Prostate gland (tissue), 2 donors: ENCODE measurements at regions not wholly inside any gene's neighbourhood (a gene's known extent, or its start where the extent isn't known, plus 50 kb on each side); places are given as distances from the start of the nearest gene placed in this dataset.

ENCODE experiments used
- DNase-seq: peaks from one replicate; pipeline ENCODE4 v3.0.0-alpha.2; 2019; ENCODE audit warnings: low spot score
- H3K27ac ChIP-seq, 2 donors: fragments of 200-600 bp; sonication (generic); 2 replicates each; pipeline ENCODE4 v1.5.1; 2017 to 2019
- H3K27me3 ChIP-seq: fragments of 200-600 bp; sonication (generic); replicated peaks from 2 replicates; pipeline ENCODE4 v1.5.1; 2019; ENCODE audit not compliant: insufficient read depth
- H3K36me3 ChIP-seq, 2 donors: fragments of 200-600 bp; sonication (generic); 1 replicate in 1 of 2; 2 replicates in 1 of 2; pipeline versions ENCODE4 v1.5.1 to v1.8.1; 2017 to 2019
- H3K4me1 ChIP-seq: fragments of 200-600 bp; sonication (generic); replicated peaks from 2 replicates; pipeline ENCODE4 v1.5.1; 2019
- H3K4me3 ChIP-seq, 2 donors: fragments of 200-600 bp; sonication (generic); 2 replicates each; pipeline ENCODE4 v1.5.1; 2017 to 2019
- H3K9me3 ChIP-seq: fragments of 200-600 bp; sonication (generic); 2 replicates; pipeline ENCODE4 v1.5.1; 2017
- POLR2A ChIP-seq: fragments of 450-650 bp; IDR thresholded peaks from one replicate; pipeline ENCODE4 v1.6.1; 2016; ENCODE audit warnings: antibody characterized with exemption, mild to moderate bottlenecking
- POLR2AphosphoS5 ChIP-seq: sonication (generic); formaldehyde crosslinking; IDR thresholded peaks from one replicate; pipeline ENCODE4 v1.6.1; 2017; ENCODE audit warnings: antibody characterized with exemption
- WGBS: methylation state at CpG from one replicate; pipeline ENCODE4 v1.1.5; 2018; 5-methylcytosine and 5-hydroxymethylcytosine counted together
- intact Hi-C: fragments of 100-400 bp; cut with DNase I; formaldehyde crosslinking; loops from one replicate; pipeline ENCODE4 v1.14.2; 2022
- TF ChIP-seq, protein P1 (sequence below), 4 experiments: fragments of 200-600 bp in 2 of 4; fragments of 450-650 bp in 2 of 4; sonication (generic) in 2 of 4; IDR thresholded peaks; 1 replicate in 3 of 4; 2 replicates in 1 of 4; pipeline ENCODE4 v1.5.1; 2016 to 2019; ENCODE audit warnings: antibody characterized with exemption in 4 of 4, mild to moderate bottlenecking in 2 of 4, moderate library complexity in 2 of 4

GRCh38 chr18:29157905-29158304, 981.0 kb upstream of the CDH2 start:
- TF ChIP-seq POLR2A (no peak), POLR2AphosphoS5 (no peak)
- TF ChIP-seq, protein P1, sequence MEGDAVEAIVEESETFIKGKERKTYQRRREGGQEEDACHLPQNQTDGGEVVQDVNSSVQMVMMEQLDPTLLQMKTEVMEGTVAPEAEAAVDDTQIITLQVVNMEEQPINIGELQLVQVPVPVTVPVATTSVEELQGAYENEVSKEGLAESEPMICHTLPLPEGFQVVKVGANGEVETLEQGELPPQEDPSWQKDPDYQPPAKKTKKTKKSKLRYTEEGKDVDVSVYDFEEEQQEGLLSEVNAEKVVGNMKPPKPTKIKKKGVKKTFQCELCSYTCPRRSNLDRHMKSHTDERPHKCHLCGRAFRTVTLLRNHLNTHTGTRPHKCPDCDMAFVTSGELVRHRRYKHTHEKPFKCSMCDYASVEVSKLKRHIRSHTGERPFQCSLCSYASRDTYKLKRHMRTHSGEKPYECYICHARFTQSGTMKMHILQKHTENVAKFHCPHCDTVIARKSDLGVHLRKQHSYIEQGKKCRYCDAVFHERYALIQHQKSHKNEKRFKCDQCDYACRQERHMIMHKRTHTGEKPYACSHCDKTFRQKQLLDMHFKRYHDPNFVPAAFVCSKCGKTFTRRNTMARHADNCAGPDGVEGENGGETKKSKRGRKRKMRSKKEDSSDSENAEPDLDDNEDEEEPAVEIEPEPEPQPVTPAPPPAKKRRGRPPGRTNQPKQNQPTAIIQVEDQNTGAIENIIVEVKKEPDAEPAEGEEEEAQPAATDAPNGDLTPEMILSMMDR (IDR thresholded peaks at IDR 0.05), result no peak
- intact Hi-C loops, result no loop called here
- Histone ChIP-seq H3K4me1 (no peaks in the 10 kb centered on the region), H3K27ac (no peak overlapping the region), H3K9me3 (no peaks in the 10 kb centered on the region), H3K4me3 (no peak overlapping the region), H3K36me3 (no peaks in the 10 kb centered on the region), H3K27me3 (no peaks in the 10 kb centered on the region)
- WGBS, result 85% methylated on average over 4 of the region's 4 CpGs
- no peak for DNase-seq

- no peaks in the 10 kb centered on the region for H3K36me3 ChIP-seq
- WGBS, result 37% methylated on average over 3 of the region's 3 CpGs
- H3K4me3 ChIP-seq, result no peak overlapping the region
- no peak for DNase-seq
- H3K4me1 ChIP-seq, result no peaks in the 10 kb centered on the region
- intact Hi-C loops, result no loop called here
- H3K27ac ChIP-seq, result no peak overlapping the region
- TF ChIP-seq POLR2A (no peak), POLR2AphosphoS5 (no peak)
- TF ChIP-seq, protein P1 (IDR thresholded peaks at IDR 0.05), result no peak
- H3K9me3 ChIP-seq, result no peaks in the 10 kb centered on the region
- H3K27me3 ChIP-seq, result no peaks in the 10 kb centered on the region
Measured at GRCh38 chr18:29157057-29157780, 980.3 kb upstream of the CDH2 start.

- no peaks in the 10 kb centered on the region for H3K27me3 ChIP-seq
- H3K27ac ChIP-seq, result no peak overlapping the region
- intact Hi-C loops, result no loop called here
- WGBS, result 69% methylated on average over 4 of the region's 4 CpGs
- H3K36me3 ChIP-seq, result no peaks in the 10 kb centered on the region
- no peak overlapping the region for H3K4me3 ChIP-seq
- no peaks in the 10 kb centered on the region for H3K9me3 ChIP-seq
- no peaks in the 10 kb centered on the region for H3K4me1 ChIP-seq
- TF ChIP-seq, protein P1 (IDR thresholded peaks at IDR 0.05), result no peak
- TF ChIP-seq POLR2A, result no peak
- TF ChIP-seq POLR2AphosphoS5, result no peak
- DNase-seq, result no peak
Measured at GRCh38 chr18:29156531-29156930, 979.6 kb upstream of the CDH2 start.

- WGBS, result 45% methylated on average over 9 of the region's 9 CpGs
- no peak overlapping the region for H3K4me3 ChIP-seq
- peak overlapping the region in 1 of 2 donors; percentile 30 for H3K27ac ChIP-seq
- no peaks in the 10 kb centered on the region for H3K9me3 ChIP-seq
- no peaks in the 10 kb centered on the region for H3K4me1 ChIP-seq
- no peak for TF ChIP-seq POLR2A
- TF ChIP-seq POLR2AphosphoS5, result peak; percentile 53
- H3K27me3 ChIP-seq, result no peaks in the 10 kb centered on the region
- H3K36me3 ChIP-seq, result no peaks in the 10 kb centered on the region
- intact Hi-C loops, result no loop called here
- DNase-seq, result peak; percentile 59
Measured at GRCh38 chr18:29154758-29155725, 978.1 kb upstream of the CDH2 start.

GRCh38 chr18:29154196-29154757, 977.3 kb upstream of the CDH2 start:
- intact Hi-C loops, result no loop called here
- Histone ChIP-seq H3K27me3 (no peaks in the 10 kb centered on the region), H3K4me1 (no peaks in the 10 kb centered on the region), H3K36me3 (no peaks in the 10 kb centered on the region), H3K4me3 (no peak overlapping the region), H3K27ac (no peak overlapping the region), H3K9me3 (no peaks in the 10 kb centered on the region)
- no peak for DNase-seq
- TF ChIP-seq POLR2A (no peak), POLR2AphosphoS5 (no peak)
- TF ChIP-seq, protein P1 (IDR thresholded peaks at IDR 0.05), result no peak
- 17% methylated on average over 1 of the region's 1 CpG for WGBS
